ENCODE measurements at regions not wholly inside any gene's neighbourhood (a gene's known extent, or its start where the extent isn't known, plus 50 kb on each side); places are given as distances from the start of the nearest gene placed in this dataset.

DNA sequence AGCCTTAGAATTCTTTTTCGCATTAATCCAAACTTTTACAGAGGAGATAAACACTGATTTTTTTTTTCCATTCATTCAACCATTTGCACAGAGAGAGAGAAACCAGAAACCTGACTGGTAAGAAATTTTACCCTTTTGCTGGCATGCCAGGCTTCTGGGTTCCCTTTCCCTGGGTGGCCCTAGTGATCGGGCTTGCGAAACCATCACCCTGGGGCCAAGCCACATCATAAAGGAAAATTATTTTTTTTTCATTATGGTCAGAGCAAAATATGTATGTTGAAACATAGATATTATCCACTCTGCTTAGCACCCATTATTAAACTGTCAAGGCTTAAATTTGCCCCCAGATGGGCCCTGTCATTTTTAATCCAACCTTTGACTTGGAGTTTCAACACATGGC lies 55.4 kb upstream of the INHBA start:
- no peak for TF ChIP-seq POLR2A (IDR thresholded peaks at IDR 0.05; ENCODE audit: low read depth, low read length)
- TF ChIP-seq POLR2AphosphoS5 (IDR thresholded peaks at IDR 0.05; ENCODE audit: low read depth, low read length) = no peak
- FAIRE-seq = no peak
- no peak for DNase-seq (ENCODE audit: insufficient read length)

DNA sequence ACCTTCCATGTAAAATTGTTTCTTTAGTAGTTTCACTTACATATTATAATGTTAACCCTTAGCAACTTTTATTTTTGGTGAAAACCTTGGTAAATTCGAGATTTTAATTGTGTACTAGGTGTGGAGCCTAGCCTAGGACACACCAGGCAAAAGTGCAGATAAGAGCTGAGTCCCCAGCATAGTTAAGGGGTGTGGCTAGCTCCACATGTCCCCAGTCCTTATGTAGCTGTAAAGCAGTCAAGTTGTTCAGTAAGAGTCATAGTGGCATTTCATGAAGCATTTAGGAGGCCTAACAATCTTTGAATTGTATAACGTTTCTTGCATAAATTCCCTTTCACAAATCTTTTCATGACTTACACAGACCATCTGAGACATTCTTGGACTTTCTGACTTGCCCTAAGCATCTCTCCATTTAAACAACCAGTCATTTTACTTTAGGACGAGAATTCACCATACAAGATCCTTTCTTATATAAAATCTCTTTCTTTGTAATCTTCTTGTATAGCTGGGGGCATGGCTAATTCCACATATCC lies 53.8 kb upstream of the INHBA start:
- TF ChIP-seq POLR2A (IDR thresholded peaks at IDR 0.05; ENCODE audit: low read depth, low read length) (no peak), TAF1 (IDR thresholded peaks at IDR 0.05; ENCODE audit: borderline replicate concordance, low read depth, low read length) (no peak), POLR2AphosphoS5 (IDR thresholded peaks at IDR 0.05; ENCODE audit: low read depth, low read length) (no peak)
- DNase-seq (ENCODE audit: insufficient read length) (no peak), FAIRE-seq (no peak)

DNA sequence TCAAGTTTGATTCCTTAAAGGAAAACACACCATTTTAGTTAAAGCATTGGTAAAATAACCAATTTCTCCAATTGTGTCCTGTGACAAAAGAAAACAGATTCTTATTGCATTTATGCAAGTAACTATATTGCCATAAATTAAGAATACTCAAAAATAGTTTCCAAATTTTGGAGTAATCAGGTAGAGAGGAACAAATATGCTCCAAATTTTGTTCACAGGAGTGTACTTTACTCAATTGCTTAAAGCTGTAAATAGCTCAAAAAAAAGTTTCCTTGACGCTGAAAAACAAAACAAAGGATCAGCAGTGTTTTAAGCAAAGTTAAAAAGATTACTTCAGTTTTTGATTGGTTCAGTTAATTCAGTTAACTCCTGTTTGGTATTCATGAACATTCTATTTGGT lies 52.2 kb upstream of the INHBA start:
- DNase-seq (ENCODE audit: insufficient read length) (no peak), FAIRE-seq (no peak)
- no peak for TF ChIP-seq POLR2AphosphoS5 (IDR thresholded peaks at IDR 0.05; ENCODE audit: low read depth, low read length)
- TF ChIP-seq POLR2A (IDR thresholded peaks at IDR 0.05; ENCODE audit: low read depth, low read length) = no peak
- TF ChIP-seq TAF1 (IDR thresholded peaks at IDR 0.05; ENCODE audit: borderline replicate concordance, low read depth, low read length) = no peak

DNA sequence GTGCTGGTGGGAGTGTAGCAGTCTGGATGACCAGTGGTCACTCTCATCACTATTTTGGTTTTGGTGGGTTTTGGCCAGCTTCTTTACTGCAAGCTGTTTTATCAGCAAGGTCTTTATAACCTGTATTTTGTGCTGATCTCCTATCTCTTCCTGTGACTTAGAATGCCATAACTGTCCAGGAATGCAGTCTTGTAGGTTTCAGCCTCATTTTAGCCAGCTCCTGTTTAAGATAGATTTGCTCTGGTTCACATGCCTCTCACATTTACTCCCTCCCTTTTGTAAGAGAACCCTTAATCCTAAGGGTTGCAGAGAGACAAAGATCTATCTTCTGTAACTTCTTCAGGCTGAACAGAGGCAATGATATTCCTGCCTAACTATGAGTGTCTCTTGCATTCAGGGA lies 51.2 kb upstream of the INHBA start:
- FAIRE-seq = no peak
- DNase-seq (ENCODE audit: insufficient read length) = no peak
- TF ChIP-seq POLR2AphosphoS5 (IDR thresholded peaks at IDR 0.05; ENCODE audit: low read depth, low read length) (no peak), TAF1 (IDR thresholded peaks at IDR 0.05; ENCODE audit: borderline replicate concordance, low read depth, low read length) (no peak), POLR2A (IDR thresholded peaks at IDR 0.05; ENCODE audit: low read depth, low read length) (no peak)
